Stimulated activated CD8-positive, alpha-beta memory T cell treated with anti-CD3 and anti-CD28 coated beads, Interleukin-15, amount 100 ng/mL, for 24 hours (primary cell): ENCODE measurements at regions not wholly inside any gene's neighbourhood (a gene's known extent, or its start where the extent isn't known, plus 50 kb on each side); places are given as distances from the start of the nearest gene placed in this dataset.

ENCODE experiments used
- DNase-seq: peaks from one replicate; pipeline ENCODE4 v3.0.0-alpha.2; 2020; ENCODE audit warnings: low read depth

GRCh38 chr2:6665093-6666045 lies 200.3 kb downstream of the CMPK2 start:
- DNase-seq: no peak

DNA sequence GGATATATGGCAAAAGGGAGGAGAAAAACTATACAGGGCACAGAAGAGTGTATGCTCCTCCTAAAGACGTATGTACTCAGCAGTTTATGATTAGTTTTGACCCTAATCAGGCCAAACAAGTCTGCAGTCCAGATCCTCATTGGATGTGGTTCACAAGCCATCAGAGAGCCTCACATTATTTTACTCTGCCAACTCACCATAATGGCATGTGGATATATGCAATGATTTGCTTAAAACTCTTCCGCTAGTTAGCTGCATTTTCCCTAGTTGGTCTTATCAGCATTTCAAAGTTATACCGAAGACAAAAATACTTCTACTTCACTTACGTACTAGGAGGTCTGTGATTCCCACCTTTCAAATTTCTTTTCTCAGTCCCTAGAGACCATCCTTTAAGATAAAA lies 198.4 kb downstream of the CMPK2 start:
- DNase-seq: no peak

GRCh38 chr2:6671913-6672312 lies 193.8 kb downstream of the CMPK2 start:
- DNase-seq: no peak

DNA sequence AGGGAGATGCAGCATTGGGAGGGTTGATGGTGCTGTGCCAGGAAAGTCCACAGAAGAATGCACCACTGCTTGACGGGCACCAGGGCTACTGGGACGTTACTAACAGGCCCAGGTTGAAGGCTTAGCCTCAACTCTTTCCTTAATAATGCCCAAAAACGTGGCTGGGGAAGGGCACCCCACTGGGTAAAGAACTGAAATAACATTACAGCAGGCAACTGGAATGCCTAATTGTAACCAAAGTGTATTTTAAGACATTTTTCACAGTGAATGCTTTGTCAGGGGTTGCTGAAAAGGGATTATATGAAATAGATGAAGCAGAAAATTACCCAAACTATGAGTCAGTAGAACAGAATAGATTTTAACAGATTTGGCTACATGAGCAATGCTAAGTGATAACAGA lies 191.3 kb downstream of the CMPK2 start:
- DNase-seq: no peak

GRCh38 chr2:6675791-6676190 lies 189.9 kb downstream of the CMPK2 start:
- DNase-seq: no peak

GRCh38 chr2:6676241-6676640 lies 189.5 kb downstream of the CMPK2 start:
- DNase-seq: no peak

GRCh38 chr2:6676776-6677175 lies 188.9 kb downstream of the CMPK2 start:
- no peak for DNase-seq

GRCh38 chr2:6679471-6679870 lies 186.2 kb downstream of the CMPK2 start:
- DNase-seq: no peak

GRCh38 chr2:6683516-6683915 lies 182.2 kb downstream of the CMPK2 start:
- no peak for DNase-seq

- no peak for DNase-seq
These were observed 180.3 kb downstream of the CMPK2 start for GRCh38 chr2:6685447-6685846.

DNA sequence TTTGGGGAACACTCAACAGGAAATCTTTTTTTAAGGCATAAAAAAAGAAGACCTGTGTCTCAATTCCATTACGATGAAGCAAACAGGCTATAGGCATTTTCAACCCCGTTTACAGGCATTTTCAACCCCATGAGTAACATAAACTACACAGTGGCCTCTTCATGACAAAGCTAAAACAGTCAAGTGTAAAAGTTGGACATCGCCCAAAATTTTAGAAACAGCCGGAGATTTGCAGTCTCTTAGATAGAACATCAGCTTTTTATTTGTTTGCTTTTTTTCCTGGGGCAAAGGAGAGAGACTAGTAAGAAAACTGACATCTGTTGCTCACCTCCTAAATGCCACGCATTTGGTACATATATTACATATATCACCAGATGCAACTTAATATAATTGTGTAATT lies 173.7 kb downstream of the CMPK2 start:
- DNase-seq: no peak

DNA sequence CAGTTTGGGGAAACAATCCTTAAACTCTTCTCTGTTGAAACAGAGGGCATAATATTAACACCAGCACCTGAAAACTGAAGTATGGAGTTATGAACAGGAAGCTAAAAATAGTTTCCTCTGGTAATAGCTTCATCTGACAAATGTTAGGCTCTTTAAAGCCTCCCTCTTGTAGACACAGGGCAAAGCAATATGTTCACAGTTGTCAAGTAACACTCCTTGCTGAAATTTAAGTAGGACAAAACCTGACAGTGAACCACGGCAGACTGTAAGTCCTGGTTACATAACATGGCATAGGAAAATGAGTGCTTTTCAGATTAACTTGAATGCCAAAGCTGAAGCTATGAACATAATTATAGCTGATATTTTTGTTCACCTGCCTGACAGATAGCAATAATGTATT lies 172.9 kb downstream of the CMPK2 start:
- DNase-seq: no peak

DNA sequence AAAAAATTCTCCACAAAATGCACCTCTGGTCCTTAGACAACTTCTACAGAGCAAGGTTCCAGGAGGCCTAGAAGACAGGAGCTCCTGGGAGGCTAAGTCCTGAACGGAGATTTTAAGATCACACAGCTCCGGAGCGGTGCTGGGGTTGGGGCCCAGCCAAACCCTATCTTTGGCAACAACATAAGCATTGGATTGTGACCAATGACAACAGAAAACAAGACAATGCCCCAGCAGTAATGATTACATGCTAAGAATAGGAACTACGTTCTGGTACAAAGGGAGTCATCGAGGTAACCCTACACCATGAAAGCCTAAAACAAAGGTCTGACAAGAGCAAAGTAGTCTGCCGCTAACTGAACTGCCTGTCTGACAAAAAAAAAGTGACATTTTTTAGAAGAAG lies 171.2 kb downstream of the CMPK2 start:
- DNase-seq: no peak

DNA sequence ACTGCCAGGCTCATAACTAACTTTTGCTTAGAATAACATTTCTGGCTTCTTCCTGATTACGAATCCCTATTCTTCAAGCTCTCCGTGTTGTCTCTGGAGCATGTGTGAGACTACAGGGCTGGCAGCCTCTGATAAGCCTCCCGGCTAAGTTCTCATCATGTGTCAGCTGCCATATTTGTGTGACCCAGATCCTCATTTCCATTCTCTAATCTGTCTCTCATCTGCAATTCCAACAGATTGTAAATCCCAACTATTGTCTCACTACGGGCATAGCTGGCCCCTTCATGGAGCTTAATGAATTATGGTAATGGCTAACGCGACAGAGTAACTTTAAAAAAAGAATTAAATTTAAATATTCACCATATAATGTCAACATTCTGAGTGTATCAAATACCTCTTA lies 165.4 kb downstream of the CMPK2 start:
- DNase-seq: no peak

GRCh38 chr2:6704077-6704476 lies 161.6 kb downstream of the CMPK2 start:
- no peak for DNase-seq

DNA sequence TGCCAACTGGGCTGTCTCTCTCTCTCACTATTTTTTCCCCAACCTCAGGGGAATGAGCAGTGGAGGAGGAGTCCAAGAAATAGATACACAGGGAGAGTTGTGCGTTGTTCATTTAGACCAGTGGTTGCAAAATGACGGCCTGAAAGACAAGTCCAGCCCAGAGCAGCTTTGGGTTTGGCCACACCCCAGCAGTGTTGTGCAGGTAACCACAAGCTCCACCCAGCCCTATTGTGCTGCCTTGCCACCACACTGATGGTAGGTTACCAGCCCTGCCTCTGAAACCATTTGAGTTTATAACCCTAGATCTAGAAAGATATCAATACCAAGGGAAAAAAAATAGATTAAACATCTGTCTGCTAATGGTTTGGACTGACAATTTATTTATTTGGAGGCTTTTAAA lies 144.3 kb downstream of the CMPK2 start:
- DNase-seq: no peak

GRCh38 chr2:6722574-6722973 lies 143.1 kb downstream of the CMPK2 start:
- DNase-seq: no peak

GRCh38 chr2:6723865-6724604 lies 141.7 kb downstream of the CMPK2 start:
- DNase-seq: no peak

DNA sequence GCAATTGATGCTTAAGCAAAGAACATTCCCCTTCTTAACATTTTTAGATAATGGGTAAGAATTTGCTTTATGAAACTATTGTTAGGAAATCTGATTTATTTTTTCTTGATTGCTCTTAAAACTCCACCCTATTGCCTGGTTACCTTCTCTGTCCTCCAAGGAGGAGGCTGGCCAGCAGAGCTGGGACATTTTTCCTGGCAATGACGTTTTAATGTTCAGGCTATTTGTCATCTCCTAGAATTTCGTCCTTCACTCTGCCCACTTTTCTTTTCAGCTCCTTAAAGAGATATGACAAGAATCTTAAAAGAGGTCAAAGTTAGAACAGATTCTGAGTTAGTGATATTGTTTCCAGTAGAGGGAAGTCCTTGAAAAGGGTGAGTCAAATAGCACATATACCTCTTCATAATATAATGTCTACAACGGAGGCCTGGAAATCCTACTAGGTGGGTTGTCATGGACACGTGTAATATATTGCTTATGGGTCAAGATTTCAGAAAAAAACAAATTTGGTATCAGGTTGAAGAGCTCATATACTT lies 141.0 kb downstream of the CMPK2 start:
- DNase-seq: no peak

DNA sequence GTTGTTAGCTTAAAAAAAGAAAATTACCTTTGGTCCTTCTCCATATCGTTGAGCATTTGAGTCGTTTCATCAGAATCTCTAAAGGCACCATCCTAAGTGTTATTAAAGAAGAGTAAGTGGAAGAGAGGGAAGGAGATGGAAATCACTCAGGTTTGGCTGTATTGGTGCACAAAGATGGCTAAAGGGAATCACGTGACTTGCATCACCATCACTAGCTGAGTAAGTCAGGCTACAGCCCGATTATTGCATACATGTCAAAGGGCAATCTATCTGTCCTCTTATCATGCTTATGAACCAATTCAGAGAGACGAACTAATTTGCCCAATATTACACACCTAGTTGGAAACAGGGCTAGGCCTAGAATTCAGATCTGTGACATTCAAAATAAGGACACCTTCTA lies 137.6 kb downstream of the CMPK2 start:
- DNase-seq: no peak

DNA sequence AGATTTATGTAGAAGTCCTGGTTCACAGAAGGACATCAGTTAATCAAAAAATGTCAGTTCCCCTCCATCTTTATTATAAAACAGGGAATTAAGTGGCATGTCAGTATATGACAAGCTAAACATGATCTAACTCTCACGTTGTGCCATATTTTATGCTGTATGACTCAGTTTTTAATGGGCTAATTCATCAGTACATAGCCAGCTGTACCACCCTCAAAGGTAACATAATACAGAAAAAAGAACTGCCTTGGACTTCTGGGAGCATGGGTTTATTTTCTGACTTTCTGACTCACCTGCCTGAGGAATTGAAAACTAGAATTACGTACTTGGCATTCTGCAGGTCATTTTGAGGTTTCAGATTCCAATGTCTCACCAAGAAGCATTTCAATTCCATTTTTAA lies 135.7 kb downstream of the CMPK2 start:
- DNase-seq: no peak

DNA sequence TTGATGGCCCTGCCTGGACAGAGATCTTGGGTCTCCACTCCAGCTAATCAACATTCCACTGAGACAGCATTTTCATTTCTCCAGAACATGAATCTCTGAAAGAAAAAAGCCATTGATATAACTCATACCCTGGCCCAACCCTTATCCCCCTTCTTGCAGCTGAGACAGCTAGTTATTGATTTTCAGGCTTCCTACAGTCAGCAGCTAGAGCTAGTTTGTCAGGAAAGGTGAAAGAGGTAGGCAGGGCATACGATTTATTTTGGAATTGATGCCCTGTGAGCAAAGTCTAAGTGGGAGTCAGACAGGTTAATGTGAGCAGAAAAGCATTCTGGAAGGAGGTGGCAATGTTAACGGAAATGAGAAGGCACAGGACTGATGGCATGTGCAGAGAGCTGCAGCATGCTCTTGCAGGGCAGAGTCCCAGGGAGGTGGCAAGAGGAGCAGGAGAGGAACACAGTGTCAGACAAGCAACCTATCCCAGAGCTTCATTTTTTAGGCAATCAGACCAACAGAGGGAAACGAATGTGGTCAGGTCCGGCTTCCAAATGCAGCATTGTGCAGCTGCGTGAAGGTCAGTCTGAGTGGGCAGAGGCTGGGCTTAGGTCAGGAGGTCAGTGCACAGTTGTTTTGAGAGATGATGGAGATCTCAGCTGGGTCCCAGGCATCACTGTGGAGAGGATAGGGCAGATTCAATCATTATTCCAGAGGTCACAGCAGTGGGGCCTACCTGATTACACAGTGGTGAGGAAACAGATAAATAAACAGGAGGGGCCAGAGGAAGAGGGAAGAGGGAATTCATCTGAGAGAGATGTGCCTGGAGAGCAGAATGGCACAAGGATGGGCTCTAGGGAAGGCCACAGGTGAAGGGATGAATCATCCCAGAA lies 134.8 kb downstream of the CMPK2 start:
- no peak for DNase-seq
